ENCODE measurements at regions not wholly inside any gene's neighbourhood (a gene's known extent, or its start where the extent isn't known, plus 50 kb on each side); places are given as distances from the start of the nearest gene placed in this dataset.

DNA sequence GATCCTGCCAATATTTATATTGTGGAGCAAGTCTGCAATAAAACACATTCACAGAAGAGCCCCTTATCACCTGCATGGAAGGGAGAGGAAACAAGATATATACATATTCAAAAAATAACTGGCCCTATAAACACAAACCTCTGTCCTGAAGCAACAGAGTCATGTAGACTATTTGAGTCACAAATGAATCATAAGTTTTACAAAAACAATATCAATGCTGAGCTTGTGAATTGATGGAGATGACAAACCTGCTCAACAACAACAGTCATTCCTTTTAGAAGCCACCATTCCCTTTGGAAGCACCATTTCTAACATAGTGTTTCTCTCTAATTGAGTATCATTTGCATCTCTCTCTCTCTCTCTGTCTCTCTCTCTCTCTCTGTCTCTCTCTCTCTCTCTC, 313.9 kb downstream of the MID1IP1 start:
- no peaks in the 10 kb centered on the region for H3K4me1 ChIP-seq (ENCODE audit: control insufficient read depth, insufficient read depth, low read length)
- Mint-ChIP-seq H3K4me3 (no peak overlapping the region), H3K9me3 (peaks cover 2 to 8% of the 10 kb centered on the region in 2 donors), H3K36me3 (peaks cover 13% of the 10 kb centered on the region), H3K4me1 (no peaks in the 10 kb centered on the region), H3K27ac (no peak overlapping the region), H3K27me3 (ENCODE audit: low read depth in 2 of 2) (peaks cover 5 to 29% of the 10 kb centered on the region in 2 donors)
- intact Hi-C loops (cut with micrococcal nuclease) = no loop called here
- no peaks in the 10 kb centered on the region for H3K27me3 ChIP-seq (ENCODE audit: control insufficient read depth, insufficient read depth, low read length)
- no peak for DNase-seq
- ATAC-seq = no peak
- H3K27ac ChIP-seq (ENCODE audit: low read length) = no peak overlapping the region
- TF ChIP-seq, protein P1, sequence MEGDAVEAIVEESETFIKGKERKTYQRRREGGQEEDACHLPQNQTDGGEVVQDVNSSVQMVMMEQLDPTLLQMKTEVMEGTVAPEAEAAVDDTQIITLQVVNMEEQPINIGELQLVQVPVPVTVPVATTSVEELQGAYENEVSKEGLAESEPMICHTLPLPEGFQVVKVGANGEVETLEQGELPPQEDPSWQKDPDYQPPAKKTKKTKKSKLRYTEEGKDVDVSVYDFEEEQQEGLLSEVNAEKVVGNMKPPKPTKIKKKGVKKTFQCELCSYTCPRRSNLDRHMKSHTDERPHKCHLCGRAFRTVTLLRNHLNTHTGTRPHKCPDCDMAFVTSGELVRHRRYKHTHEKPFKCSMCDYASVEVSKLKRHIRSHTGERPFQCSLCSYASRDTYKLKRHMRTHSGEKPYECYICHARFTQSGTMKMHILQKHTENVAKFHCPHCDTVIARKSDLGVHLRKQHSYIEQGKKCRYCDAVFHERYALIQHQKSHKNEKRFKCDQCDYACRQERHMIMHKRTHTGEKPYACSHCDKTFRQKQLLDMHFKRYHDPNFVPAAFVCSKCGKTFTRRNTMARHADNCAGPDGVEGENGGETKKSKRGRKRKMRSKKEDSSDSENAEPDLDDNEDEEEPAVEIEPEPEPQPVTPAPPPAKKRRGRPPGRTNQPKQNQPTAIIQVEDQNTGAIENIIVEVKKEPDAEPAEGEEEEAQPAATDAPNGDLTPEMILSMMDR (IDR thresholded peaks at IDR 0.05) = no peak
- no peaks in the 10 kb centered on the region for H3K36me3 ChIP-seq (ENCODE audit: control insufficient read depth, insufficient read depth, low read length)
- H3K9me3 ChIP-seq (ENCODE audit: control insufficient read depth, insufficient read depth, low read length) = peaks cover 3% of the 10 kb centered on the region
- H3K4me3 ChIP-seq (ENCODE audit: low read length) = no peak overlapping the region

DNA sequence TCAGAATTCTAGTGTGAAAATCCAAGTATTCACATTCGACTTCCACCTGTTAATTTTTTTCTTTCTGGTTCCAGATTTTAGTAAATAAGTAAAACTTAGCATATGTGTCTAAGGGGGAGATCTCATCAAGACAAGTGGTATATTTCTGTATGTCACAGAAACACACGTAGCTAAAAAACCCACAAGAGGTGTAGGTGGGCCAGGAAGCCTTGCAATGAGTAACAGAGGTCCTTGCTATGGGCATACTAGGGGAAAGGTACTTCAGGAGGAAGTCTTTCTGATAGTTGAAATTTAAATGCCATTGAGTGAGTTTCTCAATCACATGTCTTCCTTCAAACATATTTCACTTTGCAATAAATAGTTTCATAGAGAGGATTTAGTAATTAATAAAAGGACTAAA, 315.8 kb downstream of the MID1IP1 start:
- H3K27ac ChIP-seq (ENCODE audit: low read length) = no peak overlapping the region
- no peak overlapping the region for H3K4me3 Mint-ChIP-seq
- intact Hi-C loops (cut with micrococcal nuclease) = no loop called here
- H3K4me1 Mint-ChIP-seq = no peaks in the 10 kb centered on the region
- H3K27me3 ChIP-seq (ENCODE audit: control insufficient read depth, insufficient read depth, low read length) = no peaks in the 10 kb centered on the region
- peaks cover under 1% of the 10 kb centered on the region for H3K9me3 ChIP-seq (ENCODE audit: control insufficient read depth, insufficient read depth, low read length)
- peaks cover 0 to under 1% of the 10 kb centered on the region in 2 donors for H3K9me3 Mint-ChIP-seq
- DNase-seq = no peak
- peaks cover 2 to 13% of the 10 kb centered on the region in 2 donors for H3K27me3 Mint-ChIP-seq (ENCODE audit: low read depth in 2 of 2)
- no peak overlapping the region for H3K4me3 ChIP-seq (ENCODE audit: low read length)
- H3K27ac Mint-ChIP-seq = no peak overlapping the region
- TF ChIP-seq, protein P1 (IDR thresholded peaks at IDR 0.05) = no peak
- H3K36me3 ChIP-seq (ENCODE audit: control insufficient read depth, insufficient read depth, low read length) = no peaks in the 10 kb centered on the region
- ATAC-seq = no peak
- peaks cover 3% of the 10 kb centered on the region for H3K36me3 Mint-ChIP-seq
- WGBS (ENCODE audit: insufficient coverage) = 80% methylated on average over 1 of the region's 2 CpGs
- H3K4me1 ChIP-seq (ENCODE audit: control insufficient read depth, insufficient read depth, low read length) = no peaks in the 10 kb centered on the region

DNA sequence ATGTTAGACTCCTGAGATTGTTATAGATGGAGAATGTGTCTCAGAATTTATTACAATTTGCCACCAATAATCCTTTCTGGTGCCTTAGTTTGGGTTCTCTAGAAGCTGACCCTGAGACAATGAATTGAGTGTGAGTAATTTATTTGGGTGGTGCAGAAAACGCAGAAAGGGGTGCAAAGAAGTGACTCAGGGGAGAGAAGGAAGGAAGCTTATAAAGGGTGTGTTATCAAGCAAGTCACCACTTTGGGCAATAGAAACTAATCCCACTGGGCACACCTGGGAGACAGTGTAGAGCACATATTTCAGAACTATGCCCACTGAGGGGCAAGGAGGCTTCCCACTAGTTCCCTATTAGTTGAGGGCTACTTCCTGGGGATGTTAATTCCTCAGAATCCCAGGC, 320.6 kb downstream of the MID1IP1 start:
- H3K9me3 Mint-ChIP-seq = no peaks in the 10 kb centered on the region

GRCh38 chrX:39125834-39126233, 324.6 kb downstream of the MID1IP1 start:
- TF ChIP-seq, protein P1 (IDR thresholded peaks at IDR 0.05) = no peak
- Mint-ChIP-seq H3K27me3 (ENCODE audit: low read depth in 2 of 2) (peaks cover 5 to 9% of the 10 kb centered on the region in 2 donors), H3K4me1 (no peaks in the 10 kb centered on the region), H3K36me3 (no peaks in the 10 kb centered on the region), H3K4me3 (no peak overlapping the region), H3K9me3 (no peaks in the 10 kb centered on the region), H3K27ac (no peak overlapping the region)
- no peaks in the 10 kb centered on the region for H3K27me3 ChIP-seq (ENCODE audit: control insufficient read depth, insufficient read depth, low read length)
- H3K9me3 ChIP-seq (ENCODE audit: control insufficient read depth, insufficient read depth, low read length) = no peaks in the 10 kb centered on the region
- no peaks in the 10 kb centered on the region for H3K4me1 ChIP-seq (ENCODE audit: control insufficient read depth, insufficient read depth, low read length)
- no peak for DNase-seq
- ATAC-seq = no peak
- WGBS (ENCODE audit: insufficient coverage) = 75% methylated on average over 1 of the region's 1 CpG
- H3K36me3 ChIP-seq (ENCODE audit: control insufficient read depth, insufficient read depth, low read length) = no peaks in the 10 kb centered on the region
- no peak overlapping the region for H3K4me3 ChIP-seq (ENCODE audit: low read length)
- intact Hi-C loops (cut with micrococcal nuclease) = no loop called here
- H3K27ac ChIP-seq (ENCODE audit: low read length) = no peak overlapping the region

More for the DNA sequence above, 320.6 kb downstream of the MID1IP1 start:
- Histone ChIP-seq H3K36me3 (ENCODE audit: control insufficient read depth, insufficient read depth, low read length) (no peaks in the 10 kb centered on the region), H3K27ac (ENCODE audit: low read length) (no peak overlapping the region), H3K4me3 (ENCODE audit: low read length) (no peak overlapping the region), H3K9me3 (ENCODE audit: control insufficient read depth, insufficient read depth, low read length) (no peaks in the 10 kb centered on the region), H3K27me3 (ENCODE audit: control insufficient read depth, insufficient read depth, low read length) (no peaks in the 10 kb centered on the region), H3K4me1 (ENCODE audit: control insufficient read depth, insufficient read depth, low read length) (no peaks in the 10 kb centered on the region)
- ATAC-seq (no peak), DNase-seq (no peak)
- Mint-ChIP-seq H3K27me3 (ENCODE audit: low read depth in 2 of 2) (peaks cover 5 to 17% of the 10 kb centered on the region in 2 donors), H3K27ac (no peak overlapping the region), H3K4me3 (no peak overlapping the region), H3K36me3 (no peaks in the 10 kb centered on the region), H3K4me1 (no peaks in the 10 kb centered on the region)
- 67% methylated on average over 1 of the region's 1 CpG for WGBS (ENCODE audit: insufficient coverage)
- intact Hi-C loops (cut with micrococcal nuclease) = no loop called here
- TF ChIP-seq, protein P1 (IDR thresholded peaks at IDR 0.05) = no peak

All from natural killer cell (primary cell).